ENCODE measurements at regions not wholly inside any gene's neighbourhood (a gene's known extent, or its start where the extent isn't known, plus 50 kb on each side); places are given as distances from the start of the nearest gene placed in this dataset.
A peak's percentile ranks its signal among the peaks of the same experiment; 100 is the strongest.

- no peak overlapping the region for H2AFZ ChIP-seq
- no peaks in the 10 kb centered on the region for H3K9me3 Mint-ChIP-seq
- H3K27ac Mint-ChIP-seq = no peak overlapping the region
- TF ChIP-seq, protein P1, sequence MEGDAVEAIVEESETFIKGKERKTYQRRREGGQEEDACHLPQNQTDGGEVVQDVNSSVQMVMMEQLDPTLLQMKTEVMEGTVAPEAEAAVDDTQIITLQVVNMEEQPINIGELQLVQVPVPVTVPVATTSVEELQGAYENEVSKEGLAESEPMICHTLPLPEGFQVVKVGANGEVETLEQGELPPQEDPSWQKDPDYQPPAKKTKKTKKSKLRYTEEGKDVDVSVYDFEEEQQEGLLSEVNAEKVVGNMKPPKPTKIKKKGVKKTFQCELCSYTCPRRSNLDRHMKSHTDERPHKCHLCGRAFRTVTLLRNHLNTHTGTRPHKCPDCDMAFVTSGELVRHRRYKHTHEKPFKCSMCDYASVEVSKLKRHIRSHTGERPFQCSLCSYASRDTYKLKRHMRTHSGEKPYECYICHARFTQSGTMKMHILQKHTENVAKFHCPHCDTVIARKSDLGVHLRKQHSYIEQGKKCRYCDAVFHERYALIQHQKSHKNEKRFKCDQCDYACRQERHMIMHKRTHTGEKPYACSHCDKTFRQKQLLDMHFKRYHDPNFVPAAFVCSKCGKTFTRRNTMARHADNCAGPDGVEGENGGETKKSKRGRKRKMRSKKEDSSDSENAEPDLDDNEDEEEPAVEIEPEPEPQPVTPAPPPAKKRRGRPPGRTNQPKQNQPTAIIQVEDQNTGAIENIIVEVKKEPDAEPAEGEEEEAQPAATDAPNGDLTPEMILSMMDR (conservative IDR thresholded peaks at IDR 0.05; ENCODE audit: low read depth in 2 of 2) = peak; percentile 72 to 92
- no peak for TF ChIP-seq EZH2 (IDR thresholded peaks at IDR 0.05; ENCODE audit: low read depth, unreplicated experiment)
- TF ChIP-seq, protein P2, sequence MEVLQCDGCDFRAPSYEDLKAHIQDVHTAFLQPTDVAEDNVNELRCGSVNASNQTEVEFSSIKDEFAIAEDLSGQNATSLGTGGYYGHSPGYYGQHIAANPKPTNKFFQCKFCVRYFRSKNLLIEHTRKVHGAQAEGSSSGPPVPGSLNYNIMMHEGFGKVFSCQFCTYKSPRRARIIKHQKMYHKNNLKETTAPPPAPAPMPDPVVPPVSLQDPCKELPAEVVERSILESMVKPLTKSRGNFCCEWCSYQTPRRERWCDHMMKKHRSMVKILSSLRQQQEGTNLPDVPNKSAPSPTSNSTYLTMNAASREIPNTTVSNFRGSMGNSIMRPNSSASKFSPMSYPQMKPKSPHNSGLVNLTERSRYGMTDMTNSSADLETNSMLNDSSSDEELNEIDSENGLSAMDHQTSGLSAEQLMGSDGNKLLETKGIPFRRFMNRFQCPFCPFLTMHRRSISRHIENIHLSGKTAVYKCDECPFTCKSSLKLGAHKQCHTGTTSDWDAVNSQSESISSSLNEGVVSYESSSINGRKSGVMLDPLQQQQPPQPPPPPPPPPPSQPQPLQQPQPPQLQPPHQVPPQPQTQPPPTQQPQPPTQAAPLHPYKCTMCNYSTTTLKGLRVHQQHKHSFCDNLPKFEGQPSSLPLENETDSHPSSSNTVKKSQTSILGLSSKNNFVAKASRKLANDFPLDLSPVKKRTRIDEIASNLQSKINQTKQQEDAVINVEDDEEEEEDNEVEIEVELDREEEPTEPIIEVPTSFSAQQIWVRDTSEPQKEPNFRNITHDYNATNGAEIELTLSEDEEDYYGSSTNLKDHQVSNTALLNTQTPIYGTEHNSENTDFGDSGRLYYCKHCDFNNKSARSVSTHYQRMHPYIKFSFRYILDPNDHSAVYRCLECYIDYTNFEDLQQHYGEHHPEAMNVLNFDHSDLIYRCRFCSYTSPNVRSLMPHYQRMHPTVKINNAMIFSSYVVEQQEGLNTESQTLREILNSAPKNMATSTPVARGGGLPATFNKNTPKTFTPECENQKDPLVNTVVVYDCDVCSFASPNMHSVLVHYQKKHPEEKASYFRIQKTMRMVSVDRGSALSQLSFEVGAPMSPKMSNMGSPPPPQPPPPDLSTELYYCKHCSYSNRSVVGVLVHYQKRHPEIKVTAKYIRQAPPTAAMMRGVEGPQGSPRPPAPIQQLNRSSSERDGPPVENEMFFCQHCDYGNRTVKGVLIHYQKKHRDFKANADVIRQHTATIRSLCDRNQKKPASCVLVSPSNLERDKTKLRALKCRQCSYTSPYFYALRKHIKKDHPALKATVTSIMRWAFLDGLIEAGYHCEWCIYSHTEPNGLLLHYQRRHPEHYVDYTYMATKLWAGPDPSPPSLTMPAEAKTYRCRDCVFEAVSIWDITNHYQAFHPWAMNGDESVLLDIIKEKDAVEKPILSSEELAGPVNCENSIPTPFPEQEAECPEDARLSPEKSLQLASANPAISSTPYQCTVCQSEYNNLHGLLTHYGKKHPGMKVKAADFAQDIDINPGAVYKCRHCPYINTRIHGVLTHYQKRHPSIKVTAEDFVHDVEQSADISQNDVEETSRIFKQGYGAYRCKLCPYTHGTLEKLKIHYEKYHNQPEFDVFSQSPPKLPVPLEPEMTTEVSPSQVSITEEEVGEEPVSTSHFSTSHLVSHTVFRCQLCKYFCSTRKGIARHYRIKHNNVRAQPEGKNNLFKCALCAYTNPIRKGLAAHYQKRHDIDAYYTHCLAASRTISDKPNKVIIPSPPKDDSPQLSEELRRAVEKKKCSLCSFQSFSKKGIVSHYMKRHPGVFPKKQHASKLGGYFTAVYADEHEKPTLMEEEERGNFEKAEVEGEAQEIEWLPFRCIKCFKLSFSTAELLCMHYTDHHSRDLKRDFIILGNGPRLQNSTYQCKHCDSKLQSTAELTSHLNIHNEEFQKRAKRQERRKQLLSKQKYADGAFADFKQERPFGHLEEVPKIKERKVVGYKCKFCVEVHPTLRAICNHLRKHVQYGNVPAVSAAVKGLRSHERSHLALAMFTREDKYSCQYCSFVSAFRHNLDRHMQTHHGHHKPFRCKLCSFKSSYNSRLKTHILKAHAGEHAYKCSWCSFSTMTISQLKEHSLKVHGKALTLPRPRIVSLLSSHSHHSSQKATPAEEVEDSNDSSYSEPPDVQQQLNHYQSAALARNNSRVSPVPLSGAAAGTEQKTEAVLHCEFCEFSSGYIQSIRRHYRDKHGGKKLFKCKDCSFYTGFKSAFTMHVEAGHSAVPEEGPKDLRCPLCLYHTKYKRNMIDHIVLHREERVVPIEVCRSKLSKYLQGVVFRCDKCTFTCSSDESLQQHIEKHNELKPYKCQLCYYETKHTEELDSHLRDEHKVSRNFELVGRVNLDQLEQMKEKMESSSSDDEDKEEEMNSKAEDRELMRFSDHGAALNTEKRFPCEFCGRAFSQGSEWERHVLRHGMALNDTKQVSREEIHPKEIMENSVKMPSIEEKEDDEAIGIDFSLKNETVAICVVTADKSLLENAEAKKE (CRISPR knock-in tag; IDR thresholded peaks at IDR 0.05) = peak; percentile 6; the same call in 1 of the 2 replicates
- TF ChIP-seq CREB1 (CRISPR knock-in tag; IDR thresholded peaks at IDR 0.05; ENCODE audit: low read depth) = no peak
- H3K27ac ChIP-seq (ENCODE audit: low read depth) = no peak overlapping the region
- H3K36me3 ChIP-seq (ENCODE audit: insufficient read depth) = no peaks in the 10 kb centered on the region
- H3K4me1 Mint-ChIP-seq = no peaks in the 10 kb centered on the region
- no peaks in the 10 kb centered on the region for H3K4me1 ChIP-seq (ENCODE audit: insufficient read depth)
- H3F3A ChIP-seq (replicated peaks; ENCODE audit: low read depth) = no peaks in the 10 kb centered on the region
- no peak overlapping the region for H3K4me3 ChIP-seq
- H3K4me2 ChIP-seq = no peak overlapping the region
- no peaks in the 10 kb centered on the region for H3K27me3 Mint-ChIP-seq (ENCODE audit: insufficient read depth, low read depth, poor library complexity)
- no peaks in the 10 kb centered on the region for H3K79me2 ChIP-seq (replicated peaks; ENCODE audit: insufficient read depth)
- ATAC-seq (peak; percentile 98), DNase-seq (ENCODE audit: low spot score) (peak; percentile 82)
- H3K9me2 ChIP-seq (ENCODE audit: insufficient read depth) = no peaks in the 10 kb centered on the region
- H4K20me1 ChIP-seq (replicated peaks; ENCODE audit: insufficient read depth) = no peaks in the 10 kb centered on the region
- no peaks in the 10 kb centered on the region for H3K36me3 Mint-ChIP-seq (ENCODE audit: low read depth)
- H3K27me3 ChIP-seq (ENCODE audit: insufficient read depth) = no peaks in the 10 kb centered on the region
- H3K4me3 Mint-ChIP-seq = no peak overlapping the region
Measured at GRCh38 chr11:87463486-87464102, 425.9 kb downstream of the TMEM135 start.

Data from GM23338 (cell line).